NCI-H2029 treated with DMSO at 0.1 percent for 48 hours (cell line): ENCODE measurements at regions not wholly inside any gene's neighbourhood (a gene's known extent, or its start where the extent isn't known, plus 50 kb on each side); places are given as distances from the start of the nearest gene placed in this dataset.
A peak's percentile ranks its signal among the peaks of the same experiment; 100 is the strongest.
"Not testable (repeated sequence)": the region's sequence is repeated elsewhere in the genome, so short reads cannot be mapped to it uniquely, and the experiment has no call there.

Experiments used
- DNase-seq: peaks from one replicate; lab custom pipeline; 2025; lab: John Stamatoyannopoulos, UW

DNA sequence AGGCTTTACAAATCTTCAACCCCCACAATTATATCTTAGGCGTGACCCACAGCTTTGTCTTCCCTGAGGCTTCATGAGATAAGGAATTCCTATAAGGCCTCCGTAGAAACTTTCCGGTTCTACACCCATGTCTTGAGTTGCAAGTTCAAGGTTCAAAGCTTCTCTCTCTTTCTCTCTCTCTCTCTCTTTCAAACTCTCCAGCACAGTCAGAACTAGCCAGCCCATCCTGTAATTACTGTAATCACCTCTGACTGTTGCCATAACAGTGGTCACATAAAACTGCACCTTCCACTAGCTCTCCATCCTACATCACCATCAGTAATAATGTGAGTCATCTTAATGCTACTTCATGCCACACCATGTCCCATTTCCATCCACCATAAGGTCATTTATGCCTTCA lies 90.0 kb upstream of the NFASC start:
- DNase-seq, result no peak

DNA sequence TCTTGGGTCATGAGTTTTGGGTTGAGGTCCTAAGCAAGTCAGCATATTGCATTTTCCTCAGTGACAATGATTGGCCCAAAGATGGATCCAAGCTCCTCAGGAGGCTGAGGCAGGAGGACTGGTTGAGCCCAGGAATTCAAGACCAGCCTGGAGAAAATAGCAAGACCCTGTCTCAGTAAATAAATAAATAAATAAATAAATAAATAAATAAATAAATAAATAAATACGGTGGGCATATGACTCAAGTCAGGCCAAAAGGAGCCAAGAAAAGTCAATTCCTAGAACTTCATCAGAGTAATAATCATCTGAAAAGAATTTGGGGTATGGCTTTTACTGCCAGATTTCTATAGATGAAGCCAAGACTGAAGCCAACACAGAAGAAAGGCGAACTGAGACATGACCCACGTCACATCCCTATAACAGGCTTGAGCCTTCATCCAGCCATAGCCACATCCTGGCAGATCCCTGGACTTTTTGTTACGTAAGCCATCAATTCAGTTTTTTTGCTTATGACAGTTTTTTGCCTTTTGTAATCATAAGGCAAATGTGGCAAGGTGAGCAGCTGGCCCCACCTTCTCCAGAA lies 88.5 kb upstream of the NFASC start:
- DNase-seq, result no peak

DNA sequence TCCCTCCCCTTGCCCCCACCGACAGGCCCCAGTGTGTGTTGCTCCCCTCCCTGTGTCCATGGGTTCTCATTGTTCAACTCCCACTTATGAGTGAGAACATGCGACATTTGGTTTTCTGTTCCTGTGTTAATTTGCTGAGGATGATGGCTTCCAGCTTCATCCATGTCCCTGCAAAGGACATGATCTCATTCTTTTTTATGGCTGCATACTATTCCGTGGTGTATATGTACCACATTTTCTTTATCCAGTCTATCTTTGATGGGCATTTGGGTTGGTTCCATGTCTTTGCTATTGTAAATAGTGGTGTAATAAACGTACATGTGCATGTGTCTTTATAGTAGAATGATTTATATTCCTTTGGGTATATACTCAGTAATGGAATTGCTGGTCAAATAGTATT lies 85.6 kb upstream of the NFASC start:
- DNase-seq, result not testable (repeated sequence)

DNA sequence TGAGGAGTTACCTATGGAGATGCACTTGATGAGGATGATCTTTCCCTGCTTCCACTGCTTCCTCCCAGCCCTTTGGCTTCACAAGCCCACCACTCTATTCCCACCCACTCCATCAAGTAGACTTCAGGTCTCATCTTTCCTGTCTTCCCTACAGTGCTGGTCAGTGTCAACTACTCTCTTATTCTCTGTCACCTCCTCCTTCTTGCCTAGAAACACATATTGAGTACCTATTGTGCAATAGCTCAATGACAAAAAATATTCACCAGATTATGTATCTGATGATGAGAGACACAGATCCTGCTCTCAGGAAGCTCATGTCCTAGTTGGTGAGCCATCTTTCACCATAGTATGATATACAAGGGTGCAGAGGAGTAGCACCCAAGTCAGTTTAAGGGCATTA lies 82.2 kb upstream of the NFASC start:
- DNase-seq, result no peak

DNA sequence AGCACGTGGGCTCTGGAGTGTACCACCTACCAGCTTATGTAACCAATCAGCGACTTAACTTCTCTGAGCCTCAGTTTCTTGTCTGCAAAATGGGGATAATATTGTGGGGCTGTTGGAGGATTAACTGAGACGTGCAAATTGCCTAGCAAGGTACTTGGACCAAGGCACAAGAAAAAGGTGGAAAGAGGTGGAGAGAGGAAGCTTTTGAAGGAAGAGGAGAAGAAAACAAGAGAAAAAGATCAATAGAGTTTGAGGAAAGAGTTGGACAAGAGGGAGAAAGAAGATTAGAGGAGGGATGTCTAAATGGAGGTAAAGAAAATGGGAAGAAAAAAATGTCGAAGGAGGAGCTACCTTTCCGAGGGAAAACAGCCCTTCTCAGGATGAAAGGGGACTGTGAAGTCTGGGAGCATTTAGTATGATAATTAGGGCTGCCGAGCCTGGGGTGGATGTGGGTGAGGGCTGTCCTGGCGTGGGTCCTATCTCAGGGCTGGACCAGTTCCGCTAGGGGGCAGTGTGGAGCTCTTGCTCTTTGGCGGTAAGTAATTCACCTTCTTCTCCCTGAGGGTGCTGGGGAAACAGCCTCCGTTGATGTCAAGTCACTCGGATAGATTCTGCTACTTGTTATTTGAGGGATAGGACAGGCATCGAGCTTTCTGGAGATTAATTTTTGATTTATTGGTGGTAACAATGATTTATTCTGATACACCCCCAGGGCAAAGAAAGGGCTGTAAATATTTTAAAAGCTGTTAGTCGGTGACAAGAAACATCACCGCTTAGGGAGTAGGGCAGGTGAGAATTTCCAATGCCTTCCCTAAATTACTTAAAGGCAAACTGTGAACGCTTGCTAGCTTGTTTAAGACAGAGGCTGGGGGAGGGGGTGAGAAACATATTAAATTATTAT lies 79.0 kb upstream of the NFASC start:
- peak; percentile 69 for DNase-seq

DNA sequence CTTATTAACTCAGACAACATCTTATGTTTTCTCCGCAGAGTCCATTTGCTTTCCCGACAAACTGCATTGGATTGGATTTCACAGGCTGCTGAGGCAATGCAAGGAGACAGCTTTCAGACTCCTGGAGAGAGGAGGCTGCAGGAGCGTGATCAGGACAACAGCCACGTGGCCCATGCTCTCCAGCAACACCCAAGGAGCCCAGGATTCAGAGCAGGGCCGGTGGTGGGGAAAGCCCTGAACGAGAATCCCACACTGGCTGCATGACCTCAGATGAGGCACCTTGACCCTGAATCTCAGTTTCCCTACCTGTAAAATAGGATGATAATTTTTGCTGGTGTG lies 78.3 kb upstream of the NFASC start:
- no peak for DNase-seq

DNA sequence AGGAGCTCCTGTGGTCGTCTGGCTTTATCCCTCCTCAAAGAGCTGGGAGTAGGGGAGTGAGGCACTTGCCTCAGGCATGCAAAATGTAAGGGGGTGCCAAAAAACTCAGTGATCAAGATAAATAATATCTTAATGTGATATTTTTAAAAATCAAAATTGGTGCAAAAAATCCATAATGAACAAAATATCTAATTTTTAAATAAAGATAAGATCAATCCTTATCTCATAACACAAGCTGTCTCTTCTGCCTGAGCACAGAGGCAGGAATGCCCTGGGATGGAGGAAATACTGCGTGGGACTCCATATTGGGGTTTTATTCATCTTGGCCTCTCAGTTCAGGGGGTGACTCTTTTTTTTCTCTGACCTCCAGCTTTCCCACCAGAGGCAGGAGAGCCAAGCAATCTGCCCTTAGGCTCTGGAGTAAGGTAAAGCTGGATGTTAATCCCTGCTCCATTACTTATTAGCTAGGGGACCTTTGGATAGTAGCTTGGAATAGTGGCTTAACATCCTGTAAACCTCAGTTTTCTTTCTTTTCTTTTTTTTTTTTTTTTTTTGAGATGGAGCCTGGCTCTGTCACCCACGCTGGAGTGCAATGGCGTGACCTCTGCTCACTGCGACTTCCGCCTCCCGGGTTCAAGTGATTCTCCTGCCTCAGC lies 77.3 kb upstream of the NFASC start:
- no peak for DNase-seq

DNA sequence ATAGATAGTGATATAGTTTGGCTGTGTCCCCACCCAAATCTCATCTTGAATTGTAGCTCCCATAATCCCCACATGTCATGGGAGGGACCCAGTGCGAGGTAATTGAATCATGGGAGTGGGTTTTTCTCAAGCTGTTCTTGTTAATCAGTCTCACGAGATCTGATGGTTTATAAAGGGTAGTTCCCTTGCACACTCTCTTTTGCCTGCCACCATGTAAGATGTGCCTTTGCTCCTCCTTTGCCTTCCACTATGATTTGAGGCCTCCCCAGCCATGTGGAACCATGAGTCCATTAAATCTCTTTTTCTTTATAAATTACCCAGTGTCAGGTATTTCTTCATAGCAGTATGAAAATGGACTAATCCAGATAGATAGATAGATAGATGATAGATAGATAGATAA lies 73.8 kb upstream of the NFASC start:
- not testable (repeated sequence) for DNase-seq

DNA sequence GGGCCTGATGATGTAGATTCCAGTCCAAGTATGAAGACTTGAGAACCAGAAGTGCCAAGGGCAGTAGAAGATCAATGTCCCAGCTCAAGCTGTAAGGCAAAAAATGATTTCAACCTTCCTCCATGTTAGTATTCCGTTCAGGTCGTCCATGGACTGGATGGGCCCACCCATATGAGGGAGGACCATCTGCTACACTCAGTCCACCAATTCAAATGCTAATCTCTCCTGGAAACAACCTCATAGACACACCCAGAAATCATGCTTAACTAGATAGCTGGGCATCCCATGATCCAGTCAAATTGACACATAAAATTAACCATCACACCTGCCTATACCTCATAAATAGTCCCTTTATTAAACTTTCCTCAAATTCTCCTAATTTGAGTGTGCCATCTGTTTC lies 73.3 kb upstream of the NFASC start:
- no peak for DNase-seq

DNA sequence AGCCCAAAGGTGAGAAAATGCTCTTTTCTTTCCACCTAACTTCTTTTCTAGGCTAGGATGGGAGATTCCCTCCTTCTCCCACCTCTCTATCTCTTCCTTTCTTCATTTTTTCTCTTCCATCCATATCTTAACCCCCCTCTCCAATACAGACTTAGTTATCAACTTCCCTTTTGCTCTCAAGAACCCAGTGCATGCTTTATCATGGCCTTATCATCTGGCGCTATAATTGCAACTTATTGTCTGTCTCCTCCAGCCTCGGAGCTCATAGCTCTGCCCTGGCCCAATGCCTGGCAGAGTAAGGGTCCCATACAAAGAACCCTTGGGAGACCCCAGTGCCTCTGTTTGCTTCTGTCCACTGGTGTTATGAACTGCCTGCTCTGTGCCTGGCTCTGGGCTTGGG lies 71.0 kb upstream of the NFASC start:
- no peak for DNase-seq

DNA sequence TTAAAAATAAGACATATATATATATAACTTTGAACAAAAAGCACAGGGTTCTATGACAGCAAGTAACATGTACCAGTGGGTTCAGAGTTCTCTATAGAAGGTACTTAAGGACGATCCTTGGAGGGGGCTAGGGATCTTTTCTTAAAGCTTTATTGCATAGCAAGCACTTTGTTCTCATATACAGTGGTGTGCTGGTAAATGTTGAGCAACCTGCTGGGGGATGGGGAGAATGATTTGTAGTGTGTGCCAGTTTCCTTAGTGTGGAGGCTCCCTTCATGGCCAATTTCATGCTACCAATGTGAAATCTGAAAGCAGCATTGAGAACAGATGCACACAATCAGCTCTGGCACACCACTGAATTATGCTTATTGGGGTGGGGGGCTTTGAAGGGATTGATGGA lies 69.5 kb upstream of the NFASC start:
- DNase-seq, result no peak

DNA sequence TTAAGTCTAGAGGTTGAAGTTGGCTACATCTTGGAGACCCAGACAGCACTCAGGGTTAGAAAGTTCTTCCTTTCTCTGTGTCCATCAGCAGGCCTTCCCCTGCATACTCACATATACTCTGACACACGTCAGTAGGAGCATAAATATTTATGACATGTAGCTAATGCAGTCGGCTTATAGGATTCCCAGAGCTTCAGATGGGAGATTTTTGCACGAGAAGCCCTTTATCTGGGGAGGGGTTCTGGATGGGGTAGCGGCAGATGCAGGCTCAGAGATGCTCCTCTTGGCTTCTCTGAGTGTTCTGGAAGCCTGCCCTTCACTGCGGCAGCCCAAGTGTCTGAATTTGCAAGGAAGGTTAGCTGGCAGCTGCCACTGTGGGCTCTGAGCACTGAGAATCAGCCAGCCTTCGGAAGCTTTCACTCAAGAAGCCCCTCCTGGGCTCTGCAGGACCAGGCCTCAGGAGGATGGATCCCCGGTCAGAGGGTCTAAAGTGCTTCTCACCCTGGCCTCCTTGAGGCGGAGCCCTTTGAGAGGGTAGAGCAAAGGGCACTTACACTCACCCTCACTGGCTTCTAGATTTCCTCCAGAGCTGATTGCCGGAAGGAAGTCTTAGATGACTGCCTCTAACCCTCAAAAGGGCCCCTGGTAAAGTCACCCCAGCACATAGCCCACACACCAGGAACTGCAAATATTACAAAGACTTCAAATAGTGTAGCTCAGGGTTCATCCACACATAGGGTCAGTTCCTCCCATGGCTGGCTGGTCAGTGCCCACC lies 68.1 kb upstream of the NFASC start:
- no peak for DNase-seq

DNA sequence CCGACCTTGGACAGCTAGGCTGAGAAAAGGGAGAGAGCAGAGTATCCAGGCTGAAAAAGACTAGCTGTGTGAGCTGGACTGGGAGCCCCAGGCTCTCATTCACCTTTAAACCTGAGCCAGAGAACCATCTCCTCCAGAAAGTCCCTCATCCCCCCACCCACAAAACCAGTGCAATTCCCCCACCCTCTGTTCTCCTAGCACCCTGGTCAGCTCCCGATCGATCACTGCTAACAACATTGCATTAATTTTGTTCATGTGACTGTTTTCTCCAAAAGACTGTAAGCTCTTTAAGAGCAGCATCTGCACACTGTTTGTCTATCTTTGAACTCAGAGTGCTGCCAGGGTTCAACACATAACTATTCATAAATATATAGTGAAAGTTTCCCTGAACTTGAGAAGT lies 67.1 kb upstream of the NFASC start:
- DNase-seq, result no peak

DNA sequence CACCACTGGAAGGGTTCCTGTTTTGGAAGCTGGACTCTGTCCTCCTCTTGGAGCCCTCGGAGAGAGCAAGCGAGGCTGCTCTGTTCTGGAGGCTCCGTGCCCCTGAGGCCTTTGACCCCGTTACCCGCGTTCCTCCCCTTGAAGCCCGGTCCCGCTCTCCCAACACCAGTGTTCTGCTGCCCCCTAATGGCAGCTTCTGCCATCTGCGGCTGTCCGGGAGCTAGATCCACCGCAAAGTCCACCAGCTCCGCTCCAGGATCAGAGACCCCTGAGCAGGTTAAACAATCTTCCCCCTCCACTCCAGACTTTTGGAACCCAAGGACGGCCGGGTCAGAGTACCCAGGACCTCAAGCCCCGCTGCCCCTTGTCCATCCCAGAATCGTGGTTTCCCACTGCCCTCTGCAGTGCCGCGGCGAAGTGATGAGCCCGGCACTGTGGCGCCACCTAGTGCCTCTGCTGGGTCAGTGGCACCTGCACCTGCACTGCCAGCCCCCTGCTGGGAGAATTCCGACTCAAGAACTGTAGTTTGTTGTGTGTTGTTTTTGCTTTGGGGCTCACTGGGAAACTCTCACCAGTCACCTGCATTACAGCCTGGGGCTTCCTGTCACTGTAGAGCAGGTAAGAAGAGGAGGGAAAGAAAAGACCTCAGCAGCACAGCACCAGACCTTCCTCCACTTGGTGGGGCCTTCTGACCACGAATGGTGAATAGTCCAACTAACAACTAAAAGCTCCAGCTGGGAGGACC lies 63.5 kb upstream of the NFASC start:
- peak; percentile 48 for DNase-seq

DNA sequence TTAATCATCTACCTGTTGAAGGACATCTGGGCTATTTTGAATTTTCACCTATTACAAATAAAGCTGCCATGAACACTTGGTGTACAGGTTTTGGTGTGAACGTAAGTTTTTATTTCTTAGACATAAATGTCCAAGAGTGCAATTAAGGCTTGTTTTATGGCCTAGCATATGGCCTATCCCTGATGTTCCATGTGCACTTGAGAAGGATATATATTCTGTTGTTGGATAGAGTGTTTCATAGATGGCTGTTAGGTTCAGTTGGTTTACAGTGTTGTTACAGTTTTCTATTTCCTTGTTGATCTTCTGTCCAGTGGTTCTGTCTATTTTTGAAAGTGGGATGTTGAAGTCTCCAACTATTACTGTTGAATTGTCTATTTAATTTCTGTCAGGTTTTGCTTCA lies 61.2 kb upstream of the NFASC start:
- no peak for DNase-seq

DNA sequence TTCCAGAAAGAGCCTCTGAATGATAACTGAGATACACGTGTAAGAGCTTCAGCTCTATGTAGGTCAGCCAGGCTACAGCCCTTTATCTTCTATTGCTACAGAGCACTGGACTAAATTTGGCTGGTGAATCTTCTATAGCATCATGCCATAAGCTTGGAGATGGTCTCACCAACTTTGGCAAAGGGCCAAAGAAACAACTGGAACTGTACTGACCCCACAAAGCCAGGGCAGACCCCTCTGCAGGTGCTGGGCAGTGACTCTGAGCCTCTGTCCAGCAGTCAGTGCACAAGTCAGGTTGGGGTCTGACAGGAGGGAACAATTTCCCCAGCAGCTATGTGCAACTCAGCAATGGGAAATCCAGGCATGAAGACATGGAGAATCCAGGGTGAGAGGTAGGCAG lies 57.8 kb upstream of the NFASC start:
- DNase-seq, result no peak

DNA sequence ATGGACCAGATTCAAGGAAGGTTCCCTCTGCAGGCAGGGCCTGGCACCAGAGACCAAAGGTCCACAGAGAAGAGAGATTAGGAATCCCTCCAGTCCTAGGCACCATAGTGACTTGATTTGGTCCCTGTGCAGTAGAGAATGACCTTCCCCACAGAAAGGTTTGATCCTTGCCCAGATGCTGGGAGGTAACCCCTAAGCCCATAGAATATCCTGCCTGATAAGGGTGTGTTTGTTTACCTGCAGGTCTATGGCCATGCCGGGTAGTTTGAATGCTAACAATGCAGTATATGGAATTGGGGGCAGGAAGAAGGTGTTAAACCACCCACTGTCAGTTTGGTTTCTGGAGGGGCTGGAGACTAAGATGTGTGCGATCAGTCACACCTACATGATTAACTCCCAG lies 57.1 kb upstream of the NFASC start:
- no peak for DNase-seq

DNA sequence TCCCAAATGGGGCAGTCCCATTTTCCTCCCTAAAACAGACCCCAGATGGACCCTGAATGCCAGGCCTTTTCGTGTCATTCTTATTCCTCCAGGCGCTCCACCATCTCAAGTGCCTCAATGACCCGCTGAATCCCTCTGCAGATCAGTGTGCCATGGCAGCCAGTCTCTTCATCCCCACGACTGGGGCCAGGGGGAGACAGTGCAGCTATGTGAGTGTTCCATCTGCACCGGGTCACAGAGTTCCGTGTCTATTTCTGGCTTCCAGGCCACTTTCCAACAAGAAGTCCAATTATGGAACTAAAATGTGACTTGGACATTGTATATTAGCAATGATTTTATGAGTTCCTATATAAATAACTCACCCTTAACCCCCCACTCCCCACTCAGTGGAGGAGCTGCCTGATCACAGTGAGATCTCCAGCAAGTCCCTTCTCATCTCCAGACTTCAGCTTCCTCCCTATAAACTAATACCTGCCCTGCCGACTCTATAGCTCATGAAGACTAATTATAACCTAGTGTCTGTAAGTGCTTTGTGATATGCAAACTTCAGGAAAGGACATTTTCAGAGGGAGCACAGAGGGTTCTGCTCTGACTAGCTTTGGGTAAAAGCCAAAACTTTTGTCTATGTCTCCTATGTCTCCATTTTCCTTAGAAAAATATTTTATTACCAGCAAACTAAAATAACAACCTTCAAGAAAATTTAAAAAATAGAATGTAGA lies 56.3 kb upstream of the NFASC start:
- no peak for DNase-seq

DNA sequence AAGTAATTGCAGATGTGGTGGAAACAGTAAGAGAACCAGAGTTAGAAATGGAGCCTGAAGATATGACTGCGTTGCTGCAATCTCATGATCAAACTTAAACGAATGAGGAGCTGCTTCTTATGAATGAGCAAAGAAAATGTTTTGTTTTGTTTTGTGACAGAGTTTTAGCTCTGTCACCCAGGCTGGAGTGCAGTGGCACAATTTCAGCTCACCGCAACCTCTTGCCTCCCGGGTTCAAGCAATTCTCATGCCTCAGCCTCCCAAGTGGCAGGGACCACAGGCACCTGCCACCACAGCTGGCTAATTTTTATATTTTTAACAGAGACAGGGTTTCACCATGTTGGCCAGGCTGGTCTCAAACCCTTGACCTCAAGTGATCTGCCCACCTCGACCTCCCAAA lies 53.3 kb upstream of the NFASC start:
- no peak for DNase-seq

DNA sequence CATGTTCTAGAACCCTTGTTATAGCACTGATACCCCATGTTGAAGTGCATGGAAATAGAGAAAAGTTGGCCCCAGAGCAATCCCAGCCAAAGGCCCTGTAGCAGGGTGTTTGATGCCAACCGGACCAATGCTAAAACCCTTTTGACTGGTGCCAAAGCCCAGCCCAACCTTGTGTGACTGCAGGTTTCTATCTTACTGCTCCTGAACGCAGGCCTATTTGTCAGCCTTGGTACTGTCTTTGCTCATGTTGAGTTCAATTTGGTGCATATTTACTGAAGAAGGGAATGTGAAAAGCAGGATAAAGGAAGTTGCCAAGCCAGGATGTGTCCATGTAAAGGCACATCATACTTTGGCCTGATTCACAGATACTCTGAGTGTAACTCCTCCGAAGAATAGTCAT lies 51.7 kb upstream of the NFASC start:
- no peak for DNase-seq

DNA sequence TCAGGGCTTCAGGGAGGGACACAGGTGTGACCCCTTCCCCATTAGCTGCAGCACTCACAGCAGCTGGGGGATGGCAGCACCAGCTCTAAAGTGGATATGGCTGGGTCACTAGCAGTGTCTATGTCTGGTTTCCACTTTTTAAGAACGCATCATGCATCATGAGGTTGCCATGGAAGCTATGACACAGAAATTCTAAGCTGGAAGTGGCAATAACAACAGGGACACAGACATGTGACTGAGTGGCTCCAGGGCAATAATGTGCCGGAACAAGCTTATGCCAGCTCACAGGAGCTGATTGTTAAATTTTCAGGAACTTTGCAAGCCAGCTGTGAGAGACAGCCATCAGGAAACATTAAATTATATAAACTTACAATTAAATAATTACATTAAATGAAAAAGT lies 51.2 kb upstream of the NFASC start:
- no peak for DNase-seq
